A673 (cell line): ENCODE measurements at regions not wholly inside any gene's neighbourhood (a gene's known extent, or its start where the extent isn't known, plus 50 kb on each side); places are given as distances from the start of the nearest gene placed in this dataset.

Experiments used
- BruUV-seq: library from RNA; stranded (reverse); fragments of 400-500 nt; replicated peaks from 2 replicates; lab custom pipeline; 2021; lab: Mats Ljungman, UMichigan
- CTCF ChIA-PET: fragments of 300-600 bp; sonication (Branson Sonifier 250); formaldehyde crosslinking; loops from one replicate; lab custom pipeline; 2022; ENCODE audit warnings: antibody characterized with exemption; lab: Charles Lee
- POLR2A ChIA-PET: fragments of 300-600 bp; sonication (Branson Sonifier 250); formaldehyde crosslinking; loops from one replicate; lab custom pipeline; 2022; ENCODE audit warnings: antibody characterized with exemption; ENCODE audit not compliant: low non-redundant PET; lab: Charles Lee
- DNase-seq: peaks from one replicate; pipeline ENCODE4 v3.0.0-alpha.2; 2015; ENCODE audit warnings: low spot score
- H3K27ac ChIP-seq: fragments of 200-600 bp; sonication (generic); 2 replicates; pipeline ENCODE4 v1.5.1; 2016; ENCODE audit warnings: mixed run types, low read depth, mild to moderate bottlenecking, mixed read lengths, antibody characterized with exemption, low read length; ENCODE audit not compliant: poor library complexity, severe bottlenecking
- H3K27me3 ChIP-seq: fragments of 200-600 bp; sonication (generic); replicated peaks from 2 replicates; pipeline ENCODE4 v1.6.1; 2017; ENCODE audit warnings: mixed run types, low read depth, mild to moderate bottlenecking, mixed read lengths, antibody characterized with exemption, low read length; ENCODE audit not compliant: insufficient read depth, poor library complexity
- H3K36me3 ChIP-seq: fragments of 200-600 bp; sonication (generic); 2 replicates; pipeline ENCODE4 v1.6.1; 2016; ENCODE audit warnings: mixed run types, mild to moderate bottlenecking, mixed read lengths, antibody characterized with exemption, low read length; ENCODE audit not compliant: insufficient read depth, poor library complexity, severe bottlenecking
- H3K4me1 ChIP-seq: fragments of 200-600 bp; sonication (generic); 2 replicates; pipeline ENCODE4 v1.6.1; 2017; ENCODE audit warnings: mixed run types, mild to moderate bottlenecking, mixed read lengths, antibody characterized with exemption, low read length; ENCODE audit not compliant: insufficient read depth, poor library complexity, severe bottlenecking
- H3K4me3 ChIP-seq: fragments of 200-600 bp; sonication (generic); 2 replicates; pipeline ENCODE4 v1.5.1; 2016; ENCODE audit warnings: low read depth, mixed run types, mild to moderate bottlenecking, mixed read lengths, low read length; ENCODE audit not compliant: poor library complexity, severe bottlenecking
- H3K9me3 ChIP-seq: fragments of 200-600 bp; sonication (generic); 2 replicates; pipeline ENCODE4 v1.6.1; 2016; ENCODE audit warnings: mixed run types, low read depth, mild to moderate bottlenecking, mixed read lengths, antibody characterized with exemption, low read length; ENCODE audit not compliant: poor library complexity, severe bottlenecking
- EZH2 ChIP-seq: fragments of 200-600 bp; sonication (generic); IDR thresholded peaks from 2 replicates; pipeline ENCODE4 v1.6.1; 2017; ENCODE audit warnings: borderline replicate concordance, low read depth, mild to moderate bottlenecking, mixed read lengths, antibody characterized with exemption, low read length; ENCODE audit not compliant: poor library complexity, severe bottlenecking
- intact Hi-C: fragments of 100-400 bp; cut with micrococcal nuclease; formaldehyde crosslinking; loops from one replicate; pipeline ENCODE4 v1.10.0; 2022; ENCODE audit not compliant: unreplicated experiment
- TF ChIP-seq, protein P1 (sequence below): fragments of 300-800, 200-600 bp; sonication (generic); conservative IDR thresholded peaks from 2 replicates; pipeline ENCODE4 v1.5.1; 2017; ENCODE audit warnings: low read depth, mild to moderate bottlenecking, antibody characterized with exemption, low read length, moderate library complexity, mixed read lengths

DNA sequence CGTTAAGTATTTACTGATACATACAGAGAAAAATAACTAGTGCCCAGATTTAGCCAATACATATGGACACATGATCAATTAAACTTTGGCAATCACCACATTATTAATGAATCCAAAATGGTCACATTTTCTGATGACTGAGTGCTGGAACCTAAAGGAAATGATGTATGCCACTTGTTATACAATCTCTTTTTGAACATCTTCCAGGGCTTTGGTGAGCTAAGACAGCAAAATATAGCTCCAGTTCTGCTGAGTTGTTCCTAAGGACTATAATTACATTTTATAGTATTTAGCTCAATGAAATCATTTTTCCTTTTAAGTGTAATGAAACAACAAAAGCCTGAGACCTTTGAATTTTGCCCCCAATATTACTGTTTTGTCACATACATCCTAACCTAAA lies 329.1 kb upstream of the ATP2B1 start:
- H3K27me3 ChIP-seq: no peaks in the 10 kb centered on the region
- no peak for TF ChIP-seq EZH2
- TF ChIP-seq, protein P1, sequence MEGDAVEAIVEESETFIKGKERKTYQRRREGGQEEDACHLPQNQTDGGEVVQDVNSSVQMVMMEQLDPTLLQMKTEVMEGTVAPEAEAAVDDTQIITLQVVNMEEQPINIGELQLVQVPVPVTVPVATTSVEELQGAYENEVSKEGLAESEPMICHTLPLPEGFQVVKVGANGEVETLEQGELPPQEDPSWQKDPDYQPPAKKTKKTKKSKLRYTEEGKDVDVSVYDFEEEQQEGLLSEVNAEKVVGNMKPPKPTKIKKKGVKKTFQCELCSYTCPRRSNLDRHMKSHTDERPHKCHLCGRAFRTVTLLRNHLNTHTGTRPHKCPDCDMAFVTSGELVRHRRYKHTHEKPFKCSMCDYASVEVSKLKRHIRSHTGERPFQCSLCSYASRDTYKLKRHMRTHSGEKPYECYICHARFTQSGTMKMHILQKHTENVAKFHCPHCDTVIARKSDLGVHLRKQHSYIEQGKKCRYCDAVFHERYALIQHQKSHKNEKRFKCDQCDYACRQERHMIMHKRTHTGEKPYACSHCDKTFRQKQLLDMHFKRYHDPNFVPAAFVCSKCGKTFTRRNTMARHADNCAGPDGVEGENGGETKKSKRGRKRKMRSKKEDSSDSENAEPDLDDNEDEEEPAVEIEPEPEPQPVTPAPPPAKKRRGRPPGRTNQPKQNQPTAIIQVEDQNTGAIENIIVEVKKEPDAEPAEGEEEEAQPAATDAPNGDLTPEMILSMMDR: no peak
- no TSS peak for BruUV-seq
- peak; percentile 51 for DNase-seq
- POLR2A ChIA-PET: no interaction called here
- peaks cover 24% of the 10 kb centered on the region for H3K4me1 ChIP-seq
- peaks cover 5% of the 10 kb centered on the region for H3K9me3 ChIP-seq
- H3K27ac ChIP-seq: peak overlapping the region; percentile 79
- CTCF ChIA-PET: no interaction called here
- H3K4me3 ChIP-seq: no peak overlapping the region
- intact Hi-C loops: no loop called here
- H3K36me3 ChIP-seq: no peaks in the 10 kb centered on the region

DNA sequence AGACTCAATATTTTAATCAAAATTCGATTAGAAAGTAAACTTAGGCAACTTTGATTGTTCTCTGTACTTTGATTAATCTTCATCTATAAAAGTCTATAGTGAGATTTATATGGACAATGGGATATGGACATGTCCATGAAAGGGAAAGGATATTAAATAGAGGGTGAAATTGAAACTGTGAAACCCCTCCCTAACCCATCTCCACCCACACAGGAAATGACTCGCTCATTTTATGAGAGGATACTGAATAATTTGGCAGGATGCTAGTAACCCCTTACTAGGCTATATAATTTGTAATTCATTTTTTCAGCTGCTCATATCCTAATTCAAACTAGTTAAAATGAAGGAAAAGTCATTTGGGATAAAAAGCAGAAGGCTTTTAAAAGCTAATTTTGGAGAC lies 328.0 kb upstream of the ATP2B1 start:
- intact Hi-C loops: no loop called here
- peaks cover 24% of the 10 kb centered on the region for H3K4me1 ChIP-seq
- POLR2A ChIA-PET: no interaction called here
- peaks cover 5% of the 10 kb centered on the region for H3K9me3 ChIP-seq
- no peak overlapping the region for H3K4me3 ChIP-seq
- H3K27me3 ChIP-seq: no peaks in the 10 kb centered on the region
- no peak for TF ChIP-seq EZH2
- TF ChIP-seq, protein P1: no peak
- CTCF ChIA-PET: no interaction called here
- H3K36me3 ChIP-seq: no peaks in the 10 kb centered on the region
- BruUV-seq: no TSS peak
- H3K27ac ChIP-seq: peak overlapping the region; percentile 79
- DNase-seq: peak; percentile 89

DNA sequence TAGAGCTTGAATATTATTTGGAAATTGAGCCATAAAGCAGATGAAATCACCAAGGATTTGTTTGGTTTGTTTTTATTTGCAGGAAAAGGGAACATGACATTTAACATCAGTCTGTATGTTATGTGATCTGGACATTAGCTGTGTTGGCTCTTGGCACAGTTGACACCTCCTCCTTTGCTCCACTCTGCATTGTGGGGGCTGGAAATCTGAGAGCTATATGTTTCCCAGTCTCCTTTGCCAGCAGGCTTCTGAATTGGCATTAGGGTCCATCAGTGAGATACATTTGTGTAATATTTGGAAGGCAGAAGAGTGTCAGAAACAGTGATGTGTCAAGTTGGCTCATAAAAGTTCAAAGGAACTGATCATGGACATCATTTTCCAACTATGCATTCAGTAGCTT lies 322.1 kb upstream of the ATP2B1 start:
- Histone ChIP-seq H3K4me1 (peaks cover 22% of the 10 kb centered on the region), H3K9me3 (no peaks in the 10 kb centered on the region), H3K4me3 (no peak overlapping the region), H3K27me3 (no peaks in the 10 kb centered on the region), H3K27ac (no peak overlapping the region), H3K36me3 (no peaks in the 10 kb centered on the region)
- TF ChIP-seq, protein P1: no peak
- TF ChIP-seq EZH2: no peak
- intact Hi-C loops: no loop called here
- DNase-seq: no peak
- BruUV-seq: no TSS peak
- ChIA-PET POLR2A (no interaction called here), CTCF (no interaction called here)
